PC-9 (cell line): ENCODE measurements at regions not wholly inside any gene's neighbourhood (a gene's known extent, or its start where the extent isn't known, plus 50 kb on each side); places are given as distances from the start of the nearest gene placed in this dataset.

ENCODE experiments used
- BruUV-seq: library from RNA; stranded (reverse); fragments of 400-500 nt; replicated peaks from 2 replicates; lab custom pipeline; 2021; lab: Mats Ljungman, UMichigan
- CTCF ChIA-PET: fragments of 300-600 bp; sonication (Branson Sonifier 250); formaldehyde crosslinking; loops from one replicate; lab custom pipeline; 2022; ENCODE audit warnings: antibody characterized with exemption; lab: Charles Lee
- POLR2A ChIA-PET: fragments of 300-600 bp; sonication (Branson Sonifier 250); formaldehyde crosslinking; loops from one replicate; lab custom pipeline; 2022; ENCODE audit warnings: antibody characterized with exemption; ENCODE audit not compliant: unreplicated experiment; lab: Charles Lee
- DNase-seq, 2 experiments: peaks; one replicate each; pipeline versions ENCODE4 v3.0.0 to v3.0.0-alpha.2; 2015 to 2022; ENCODE audit warnings: mixed read lengths in 1 of 2
- H2AFZ ChIP-seq: fragments of 200-600 bp; sonication (generic); 2 replicates; pipeline ENCODE4 v1.8.1; 2017; ENCODE audit warnings: antibody characterized with exemption
- H3F3A ChIP-seq: fragments of 200-600 bp; sonication (generic); 2 replicates; pipeline ENCODE4 v1.8.1; 2017; ENCODE audit warnings: antibody characterized with exemption, mild to moderate bottlenecking, low read depth; ENCODE audit not compliant: insufficient read depth
- H3K27ac ChIP-seq: fragments of 200-600 bp; sonication (generic); 2 replicates; pipeline ENCODE4 v1.6.1; 2016; ENCODE audit warnings: mixed run types
- H3K27me3 ChIP-seq: fragments of 200-600 bp; sonication (generic); 2 replicates; pipeline ENCODE4 v1.6.1; 2016; ENCODE audit warnings: low read depth, mixed run types; ENCODE audit not compliant: insufficient read depth
- H3K36me3 ChIP-seq: fragments of 200-600 bp; sonication (generic); 2 replicates; pipeline ENCODE4 v1.6.1; 2016; ENCODE audit warnings: low read depth, mixed run types
- H3K4me1 ChIP-seq: fragments of 200-600 bp; sonication (generic); replicated peaks from 2 replicates; pipeline ENCODE4 v1.6.1; 2016; ENCODE audit warnings: mixed run types; ENCODE audit not compliant: insufficient read depth
- H3K4me2 ChIP-seq: fragments of 200-600 bp; sonication (generic); 2 replicates; pipeline ENCODE4 v1.6.1; 2017; ENCODE audit warnings: mixed run types
- H3K4me3 ChIP-seq: fragments of 200-600 bp; sonication (generic); 2 replicates; pipeline ENCODE4 v1.6.1; 2016; ENCODE audit warnings: mixed run types
- H3K79me2 ChIP-seq: fragments of 200-600 bp; sonication (generic); 2 replicates; pipeline ENCODE4 v1.6.1; 2017; ENCODE audit warnings: low read depth, mixed run types
- H3K9me2 ChIP-seq: fragments of 200-600 bp; sonication (generic); 2 replicates; pipeline ENCODE4 v1.8.1; 2017; ENCODE audit warnings: mild to moderate bottlenecking; ENCODE audit not compliant: insufficient read depth
- H3K9me3 ChIP-seq: fragments of 200-600 bp; sonication (generic); 2 replicates; pipeline ENCODE4 v1.8.1; 2016; ENCODE audit warnings: low read depth; ENCODE audit not compliant: insufficient read depth
- H4K20me1 ChIP-seq: fragments of 200-600 bp; sonication (generic); 2 replicates; pipeline ENCODE4 v1.8.1; 2017; ENCODE audit not compliant: insufficient read depth
- EZH2 ChIP-seq: fragments of 200-600 bp; sonication (generic); IDR thresholded peaks from 2 replicates; pipeline ENCODE4 v1.8.0; 2017; ENCODE audit warnings: antibody characterized with exemption, low read depth
- intact Hi-C: fragments of 100-400 bp; cut with micrococcal nuclease; formaldehyde crosslinking; loops from one replicate; pipeline ENCODE4 v1.10.0; 2022; ENCODE audit not compliant: unreplicated experiment
- TF ChIP-seq, protein P1 (sequence below): fragments of 200-600 bp; sonication (generic); conservative IDR thresholded peaks from 2 replicates; pipeline ENCODE4 v1.6.1; 2017; ENCODE audit warnings: mixed run types, antibody characterized with exemption, mild to moderate bottlenecking, moderate library complexity

DNA sequence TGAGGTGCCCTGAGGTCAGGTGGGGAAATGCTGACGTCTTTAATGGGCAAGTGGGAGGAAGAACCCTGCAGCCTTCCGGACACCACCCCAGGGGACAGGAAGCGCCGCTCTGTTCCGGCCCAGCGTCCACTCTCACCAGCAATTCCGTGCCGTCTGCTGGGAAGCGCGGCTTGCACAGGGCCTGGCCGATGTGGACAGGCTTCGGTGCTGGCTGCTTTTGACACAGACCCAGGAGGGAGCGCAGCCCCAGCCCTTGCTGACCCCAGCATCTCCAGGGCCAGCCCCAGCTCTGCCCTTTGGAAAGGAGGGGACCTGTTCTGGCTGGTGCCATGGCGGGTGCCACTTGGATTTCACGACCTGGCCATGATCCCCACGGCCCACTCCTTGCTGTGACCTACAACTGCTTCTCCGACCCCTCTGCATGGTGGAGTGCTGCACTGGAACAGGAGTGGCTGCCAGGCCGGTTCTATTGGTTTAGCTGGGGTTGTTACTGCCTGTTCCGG, 123.2 kb downstream of the DLL1 start:
- H3K36me3 ChIP-seq: no peaks in the 10 kb centered on the region
- no peaks in the 10 kb centered on the region for H3K9me2 ChIP-seq
- H2AFZ ChIP-seq: no peak overlapping the region
- H3K79me2 ChIP-seq: no peaks in the 10 kb centered on the region
- no peaks in the 10 kb centered on the region for H3F3A ChIP-seq
- H3K27me3 ChIP-seq: peaks cover 47% of the 10 kb centered on the region
- DNase-seq: no peak
- CTCF ChIA-PET: no interaction called here
- H4K20me1 ChIP-seq: no peaks in the 10 kb centered on the region
- H3K9me3 ChIP-seq: no peaks in the 10 kb centered on the region
- TF ChIP-seq, protein P1, sequence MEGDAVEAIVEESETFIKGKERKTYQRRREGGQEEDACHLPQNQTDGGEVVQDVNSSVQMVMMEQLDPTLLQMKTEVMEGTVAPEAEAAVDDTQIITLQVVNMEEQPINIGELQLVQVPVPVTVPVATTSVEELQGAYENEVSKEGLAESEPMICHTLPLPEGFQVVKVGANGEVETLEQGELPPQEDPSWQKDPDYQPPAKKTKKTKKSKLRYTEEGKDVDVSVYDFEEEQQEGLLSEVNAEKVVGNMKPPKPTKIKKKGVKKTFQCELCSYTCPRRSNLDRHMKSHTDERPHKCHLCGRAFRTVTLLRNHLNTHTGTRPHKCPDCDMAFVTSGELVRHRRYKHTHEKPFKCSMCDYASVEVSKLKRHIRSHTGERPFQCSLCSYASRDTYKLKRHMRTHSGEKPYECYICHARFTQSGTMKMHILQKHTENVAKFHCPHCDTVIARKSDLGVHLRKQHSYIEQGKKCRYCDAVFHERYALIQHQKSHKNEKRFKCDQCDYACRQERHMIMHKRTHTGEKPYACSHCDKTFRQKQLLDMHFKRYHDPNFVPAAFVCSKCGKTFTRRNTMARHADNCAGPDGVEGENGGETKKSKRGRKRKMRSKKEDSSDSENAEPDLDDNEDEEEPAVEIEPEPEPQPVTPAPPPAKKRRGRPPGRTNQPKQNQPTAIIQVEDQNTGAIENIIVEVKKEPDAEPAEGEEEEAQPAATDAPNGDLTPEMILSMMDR: no peak
- no peak overlapping the region for H3K4me3 ChIP-seq
- H3K4me2 ChIP-seq: no peak overlapping the region
- POLR2A ChIA-PET: no interaction called here
- intact Hi-C loops: no loop called here
- no TSS peak for BruUV-seq
- no peak overlapping the region for H3K27ac ChIP-seq
- H3K4me1 ChIP-seq: no peaks in the 10 kb centered on the region

DNA sequence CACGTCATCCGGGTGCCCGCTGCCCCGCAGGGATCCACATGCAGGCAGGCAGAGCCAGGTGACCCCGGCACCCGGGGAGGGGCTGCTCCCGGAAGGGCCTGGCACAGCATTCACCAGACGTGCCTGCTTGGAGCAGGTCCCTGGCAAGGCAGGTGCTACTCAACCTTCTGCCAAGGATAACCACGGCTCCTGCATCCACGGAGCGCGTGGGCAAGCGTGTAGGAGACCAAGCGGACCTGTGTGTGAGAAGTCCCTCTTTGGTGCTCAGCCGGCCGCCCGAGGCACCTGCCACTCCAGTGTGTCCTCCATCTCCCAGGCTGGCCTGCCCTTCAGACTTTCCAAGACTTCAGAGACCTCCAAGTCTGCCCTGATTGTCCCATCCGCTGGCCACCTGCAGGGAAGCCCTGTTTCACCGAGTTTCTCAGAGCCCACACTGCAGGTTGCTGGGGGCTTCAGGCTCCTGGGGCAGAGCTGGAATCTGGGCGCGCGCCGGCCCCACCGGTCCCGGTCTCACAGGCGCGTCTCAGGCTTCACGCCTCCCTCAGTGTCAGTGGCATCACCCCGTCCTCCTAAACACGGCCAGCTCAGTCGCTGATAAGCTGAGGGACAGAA, 124.3 kb downstream of the DLL1 start:
- ChIA-PET POLR2A (no interaction called here), CTCF (no interaction called here)
- intact Hi-C loops: no loop called here
- H3K36me3 ChIP-seq: no peaks in the 10 kb centered on the region
- H3K79me2 ChIP-seq: no peaks in the 10 kb centered on the region
- no peak overlapping the region for H3K4me2 ChIP-seq
- H2AFZ ChIP-seq: no peak overlapping the region
- no peaks in the 10 kb centered on the region for H4K20me1 ChIP-seq
- no peak overlapping the region for H3K27ac ChIP-seq
- TF ChIP-seq, protein P1: no peak
- TF ChIP-seq EZH2: no peak
- DNase-seq: no peak
- no TSS peak for BruUV-seq
- H3K4me3 ChIP-seq: no peak overlapping the region
- H3F3A ChIP-seq: no peaks in the 10 kb centered on the region
- H3K27me3 ChIP-seq: peaks cover 42% of the 10 kb centered on the region
- H3K9me3 ChIP-seq: no peaks in the 10 kb centered on the region
- no peaks in the 10 kb centered on the region for H3K9me2 ChIP-seq
- no peaks in the 10 kb centered on the region for H3K4me1 ChIP-seq

DNA sequence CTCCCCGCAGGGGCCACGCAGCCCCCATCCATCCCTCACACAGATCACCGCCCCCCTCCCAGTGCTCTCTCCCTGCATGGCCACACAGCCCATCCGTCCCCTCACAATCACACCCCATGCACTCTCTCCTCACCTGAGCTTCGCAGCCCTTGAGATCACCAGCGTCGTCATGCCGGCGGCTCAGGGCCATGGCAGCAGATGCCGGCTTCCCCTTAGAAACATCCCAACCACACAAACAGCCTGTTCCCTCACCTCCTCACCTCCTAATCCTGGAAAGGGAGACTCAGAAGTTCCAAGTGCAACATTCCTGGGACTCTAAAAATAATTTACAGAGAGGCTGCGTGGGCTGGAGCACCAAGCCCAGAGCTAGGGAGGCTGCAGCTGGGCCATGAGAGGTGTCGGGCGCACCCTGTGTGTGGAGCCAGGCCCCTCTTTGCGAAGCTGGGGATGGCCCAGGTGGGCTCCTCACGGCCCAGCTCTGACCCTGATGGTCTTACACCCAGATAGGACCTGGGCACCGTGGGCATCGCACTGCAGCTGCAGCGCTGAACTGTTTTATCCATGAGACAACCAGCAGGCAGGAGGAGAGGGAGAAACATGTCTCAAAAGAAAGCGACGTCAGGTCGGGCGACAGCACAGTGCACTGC, 125.3 kb downstream of the DLL1 start:
- intact Hi-C loops: no loop called here
- no TSS peak for BruUV-seq

More for the DNA sequence above, 125.3 kb downstream of the DLL1 start:
- H3K27me3 ChIP-seq: peaks cover 42% of the 10 kb centered on the region
- H3F3A ChIP-seq: no peaks in the 10 kb centered on the region
- DNase-seq: no peak
- no peaks in the 10 kb centered on the region for H3K79me2 ChIP-seq
- POLR2A ChIA-PET: no interaction called here
- H3K4me1 ChIP-seq: no peaks in the 10 kb centered on the region
- H3K27ac ChIP-seq: no peak overlapping the region
- no peaks in the 10 kb centered on the region for H3K9me2 ChIP-seq
- no peaks in the 10 kb centered on the region for H3K36me3 ChIP-seq
- H3K9me3 ChIP-seq: no peaks in the 10 kb centered on the region
- TF ChIP-seq, protein P1: no peak
- no peak for TF ChIP-seq EZH2
- H3K4me2 ChIP-seq: no peak overlapping the region
- H2AFZ ChIP-seq: no peak overlapping the region
- CTCF ChIA-PET: no interaction called here
- no peaks in the 10 kb centered on the region for H4K20me1 ChIP-seq
- no peak overlapping the region for H3K4me3 ChIP-seq
